ENCODE measurements at regions not wholly inside any gene's neighbourhood (a gene's known extent, or its start where the extent isn't known, plus 50 kb on each side); places are given as distances from the start of the nearest gene placed in this dataset.
A peak's percentile ranks its signal among the peaks of the same experiment; 100 is the strongest.

DNA sequence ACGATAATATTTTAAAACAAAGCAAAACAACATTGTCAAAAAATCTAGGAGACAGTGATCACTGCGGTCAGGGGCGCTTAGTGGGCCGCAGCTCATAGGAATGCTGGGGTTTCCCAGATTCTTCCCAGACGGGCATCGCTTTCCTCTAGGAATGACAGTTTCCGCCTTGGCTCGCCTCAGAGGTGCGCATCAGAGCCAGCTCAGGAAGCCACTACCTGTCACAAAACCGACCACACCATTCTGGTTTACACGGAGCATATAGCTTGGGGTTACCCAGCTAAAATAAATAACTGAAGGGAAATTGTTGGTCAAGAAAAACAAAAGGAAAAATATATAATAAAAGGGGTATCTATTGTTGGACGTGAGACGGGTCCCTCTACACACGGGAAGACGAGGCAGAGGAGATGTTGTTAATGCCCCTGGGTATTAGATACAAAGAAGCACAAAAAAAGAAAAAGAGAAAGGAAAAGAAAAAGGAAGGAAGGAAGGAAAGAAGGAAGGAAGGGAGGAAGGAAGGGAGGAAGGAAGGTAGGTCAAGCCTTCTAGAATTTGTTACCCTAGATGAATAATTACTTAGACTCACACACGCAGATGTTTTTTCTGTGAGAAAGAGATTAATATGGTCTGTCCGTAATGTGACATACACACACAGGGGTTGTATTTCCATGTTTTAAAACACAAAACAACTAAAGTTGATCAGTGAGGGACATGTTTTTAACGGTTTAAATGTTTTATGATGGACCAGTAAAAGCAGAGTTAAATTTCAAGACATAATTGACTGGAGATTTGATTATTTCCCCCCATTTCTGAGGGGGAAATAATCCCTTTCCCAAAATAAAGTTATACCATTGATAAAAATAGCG lies 292.4 kb upstream of the NFE2L3 start:
- no peak for DNase-seq (ENCODE audit: low read depth)

DNA sequence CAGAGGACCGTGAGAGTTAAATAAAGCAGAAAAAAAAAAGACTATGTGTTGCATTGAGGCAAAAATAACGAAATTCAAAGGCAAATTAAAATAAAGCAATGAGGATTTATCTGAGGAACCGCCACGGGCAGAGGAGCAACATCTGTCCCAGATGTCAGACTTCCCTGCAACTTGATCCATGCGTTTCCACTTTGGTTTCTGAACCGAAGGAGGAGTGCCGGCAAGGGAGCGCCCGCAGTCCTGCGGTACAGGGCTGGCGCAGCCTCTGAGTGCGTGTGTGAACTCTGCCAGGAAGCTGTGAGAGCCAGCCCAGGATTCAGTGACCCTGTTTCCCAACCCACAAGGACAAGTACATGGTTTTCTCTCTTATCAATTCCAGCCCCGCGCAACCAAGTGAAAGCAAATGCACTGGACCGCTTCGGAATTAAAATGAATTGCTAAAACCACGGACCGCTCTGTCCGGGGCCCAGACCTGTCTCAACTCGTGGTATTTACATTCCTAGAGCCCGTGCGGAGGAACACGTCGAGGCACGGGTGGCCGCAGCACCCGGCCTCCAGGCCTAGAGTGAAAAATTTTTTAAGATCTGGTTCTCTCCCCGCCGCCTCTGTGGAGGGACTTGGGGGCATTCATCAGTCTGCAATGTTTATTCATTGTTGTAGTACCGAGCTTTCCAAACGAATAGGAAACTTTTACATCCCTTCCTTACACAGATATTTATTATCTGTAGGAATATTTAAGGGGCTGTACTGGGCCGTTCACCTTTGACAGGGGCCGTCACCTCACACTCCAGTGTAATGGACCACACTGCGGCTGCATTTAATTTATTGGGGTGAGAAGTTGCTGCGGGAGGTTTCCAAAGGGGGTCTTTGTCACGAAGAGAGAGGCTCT lies 291.5 kb upstream of the NFE2L3 start:
- no peak for DNase-seq (ENCODE audit: low read depth)

DNA sequence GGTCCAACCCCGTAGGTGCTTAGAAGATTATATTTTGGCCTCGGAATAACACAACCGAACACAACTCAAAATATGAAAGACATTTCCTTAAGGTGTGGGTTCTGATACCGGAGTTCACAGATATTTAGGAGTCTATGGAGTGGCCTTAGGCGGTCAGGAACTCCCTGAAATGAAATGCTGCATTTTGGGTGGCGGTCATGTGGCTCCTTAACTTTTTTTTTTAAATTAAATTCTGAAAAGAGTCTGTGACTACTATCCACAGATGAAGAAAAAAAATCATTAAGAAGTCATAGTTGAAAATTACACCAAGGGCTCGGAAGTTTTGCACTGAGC lies 290.9 kb upstream of the NFE2L3 start:
- DNase-seq (ENCODE audit: low read depth), result no peak

DNA sequence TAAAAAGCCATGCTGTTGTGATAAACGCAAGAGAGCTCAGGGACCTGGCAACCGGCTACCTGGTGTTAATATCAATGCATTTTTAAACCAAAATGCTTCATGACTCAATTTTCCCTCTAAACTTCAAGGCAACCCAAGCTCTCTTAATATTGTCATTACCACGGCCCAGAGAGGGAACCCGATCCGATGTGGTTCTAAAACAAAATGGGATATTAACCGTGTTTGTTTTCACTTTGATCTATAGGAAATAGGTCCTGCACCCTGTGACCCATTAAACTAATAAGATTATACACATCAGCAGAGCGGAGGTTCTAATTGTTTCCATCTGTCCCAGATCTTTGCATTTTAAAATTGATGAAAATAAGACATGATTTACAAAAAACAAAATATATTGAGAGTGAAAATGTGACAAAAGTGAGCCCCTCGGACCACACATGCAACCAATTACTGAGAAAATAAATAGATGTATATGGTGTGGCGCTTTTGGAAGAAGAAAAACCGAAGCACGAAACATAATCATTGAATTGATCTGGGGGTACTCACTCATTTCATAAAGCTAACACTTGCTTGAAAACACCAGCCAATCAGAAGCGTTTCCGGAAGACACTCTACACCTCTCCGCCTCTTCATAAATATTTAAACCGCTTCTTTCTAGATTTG lies 290.3 kb upstream of the NFE2L3 start:
- no peak for DNase-seq (ENCODE audit: low read depth)

DNA sequence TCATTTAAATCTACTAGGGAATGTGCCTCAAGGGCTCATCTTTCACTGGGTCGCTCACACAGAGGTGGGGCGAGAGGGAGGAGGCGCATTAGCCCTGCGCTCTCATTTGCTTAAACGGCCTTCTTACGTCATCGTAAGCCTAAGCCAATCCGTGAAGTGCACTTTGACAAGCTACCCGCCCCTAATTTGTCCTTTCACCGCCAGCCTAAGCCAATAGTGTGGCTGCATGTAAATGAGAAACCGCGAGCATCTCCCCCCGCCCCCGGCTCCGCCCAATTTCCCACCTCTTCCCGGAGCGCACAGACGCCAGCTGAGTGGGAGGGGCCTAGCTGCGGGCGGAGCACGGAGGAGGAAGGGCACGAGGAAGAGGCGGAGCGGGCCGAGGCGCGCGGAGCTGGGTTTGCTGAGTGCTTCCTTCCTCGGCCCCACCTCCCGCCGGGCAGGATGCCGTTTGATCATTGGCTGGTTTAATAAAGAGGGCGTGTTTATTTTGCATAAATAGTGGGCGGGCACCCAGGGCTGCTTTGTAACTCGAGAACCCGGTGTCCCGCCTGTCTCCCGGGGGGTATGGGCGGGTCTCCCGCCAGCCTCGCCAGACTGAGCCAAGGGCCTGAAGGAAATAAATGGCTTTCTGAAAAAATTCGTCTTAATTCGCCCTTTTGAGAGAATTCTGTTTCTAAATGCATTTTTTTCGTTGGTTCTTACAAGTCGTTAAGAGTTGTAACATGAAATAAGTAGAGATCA lies 289.6 kb upstream of the NFE2L3 start:
- DNase-seq (ENCODE audit: low read depth), result peak; percentile 48

DNA sequence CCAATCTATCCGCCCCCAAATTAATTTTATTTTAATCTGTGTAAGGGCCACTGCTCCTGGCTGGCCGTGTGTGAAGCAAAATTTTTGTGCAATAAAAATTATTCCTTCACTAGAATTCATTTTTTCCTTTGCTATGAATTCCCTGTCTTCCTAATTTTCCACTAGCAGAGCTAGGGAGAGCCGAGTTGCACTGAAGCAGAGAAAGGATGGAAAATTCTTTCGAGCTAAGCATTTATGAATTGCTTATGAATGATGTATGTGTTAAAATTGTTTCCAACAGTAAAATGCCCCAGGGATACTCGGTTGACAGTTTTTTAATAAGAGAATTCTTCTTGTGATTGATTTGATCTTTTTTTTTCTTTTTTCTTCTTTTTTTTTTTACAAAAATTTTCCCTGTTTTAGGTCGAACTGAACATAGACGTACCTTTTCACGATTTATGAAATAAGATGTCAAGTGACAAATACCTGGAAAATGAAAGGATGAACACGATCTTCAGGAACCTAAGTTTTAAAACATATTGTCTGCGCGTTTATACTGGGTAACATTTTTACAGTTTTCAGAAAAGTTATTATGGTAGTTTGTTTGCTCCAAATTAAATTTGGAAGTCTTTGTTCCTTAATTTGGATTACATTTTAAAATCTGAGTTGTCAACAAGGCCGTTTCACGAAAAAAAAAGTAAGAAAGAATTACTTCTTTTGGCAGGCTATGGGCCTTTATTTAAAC lies 288.8 kb upstream of the NFE2L3 start:
- DNase-seq (ENCODE audit: low read depth), result no peak

DNA sequence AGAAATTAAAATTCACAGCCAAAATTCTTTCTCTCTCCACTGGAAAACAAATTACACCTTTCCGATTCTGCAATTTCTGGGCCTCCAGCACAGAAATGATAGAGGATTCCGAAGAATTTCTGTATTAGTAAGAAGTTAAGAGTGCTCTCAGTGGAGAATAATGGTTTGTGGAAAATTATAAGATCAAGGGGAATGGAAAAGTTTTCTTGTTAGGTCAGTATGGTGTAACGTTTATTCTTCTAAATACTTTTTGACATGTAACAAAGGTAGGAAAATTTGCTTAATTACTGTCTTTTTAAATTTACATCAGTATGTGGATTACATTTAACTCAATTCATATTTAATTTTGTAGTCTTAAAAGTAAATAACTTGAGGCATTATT lies 288.3 kb upstream of the NFE2L3 start:
- no peak for DNase-seq (ENCODE audit: low read depth)

DNA sequence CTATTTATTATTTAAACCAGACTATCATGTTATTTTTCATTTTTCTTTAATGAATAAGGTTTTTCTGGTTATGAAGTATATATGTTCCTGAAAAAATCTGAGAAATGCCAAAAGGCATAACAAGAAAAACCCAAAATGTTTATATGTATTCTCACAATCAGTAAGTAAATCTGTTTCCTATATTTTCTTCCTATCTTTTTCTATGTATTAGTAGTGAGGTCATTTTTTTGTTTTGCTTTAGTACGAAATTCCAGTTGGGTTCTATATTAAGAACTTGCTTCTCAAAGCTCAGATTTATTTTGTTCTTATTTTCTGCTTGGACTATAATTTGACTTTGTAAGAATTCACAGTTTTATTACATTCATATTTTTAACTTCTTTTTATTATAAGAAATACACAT lies 287.5 kb upstream of the NFE2L3 start:
- no peak for DNase-seq (ENCODE audit: low read depth)

DNA sequence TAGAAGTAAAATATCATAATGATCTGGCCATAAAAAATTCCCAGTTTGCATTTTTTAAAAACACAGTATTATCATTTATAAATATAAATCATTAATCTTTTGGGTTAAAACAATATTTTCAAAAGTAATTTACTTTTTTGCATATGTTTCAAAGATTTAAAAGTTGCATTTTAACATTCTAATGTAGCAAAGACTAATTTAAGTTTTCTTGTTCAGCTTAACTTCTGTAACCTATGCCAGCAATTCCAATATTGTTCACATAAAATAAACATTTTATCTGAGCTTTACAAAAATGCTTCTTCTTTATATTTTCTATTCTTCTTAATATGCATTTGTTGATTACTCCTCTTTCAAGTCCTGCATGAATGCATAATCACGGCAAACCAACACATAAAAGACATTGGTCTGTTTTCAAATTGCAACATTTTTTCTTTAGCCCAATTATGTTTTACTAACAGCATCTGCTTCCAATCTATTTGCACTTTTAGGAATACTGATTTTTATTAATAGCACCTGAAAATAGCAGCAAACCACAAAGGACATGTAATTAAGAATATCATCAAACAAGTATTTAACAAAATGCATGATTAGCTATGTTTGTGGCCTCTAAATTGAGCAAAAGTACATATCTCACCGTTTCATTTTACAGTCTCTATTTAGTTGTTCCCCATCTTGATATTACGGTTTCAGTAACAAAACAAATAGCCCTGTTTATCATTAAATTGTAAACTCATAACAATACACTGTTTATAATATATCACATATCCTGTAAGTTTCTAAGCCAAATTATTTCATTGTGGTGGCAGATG lies 286.9 kb upstream of the NFE2L3 start:
- no peak for DNase-seq (ENCODE audit: low read depth)

DNA sequence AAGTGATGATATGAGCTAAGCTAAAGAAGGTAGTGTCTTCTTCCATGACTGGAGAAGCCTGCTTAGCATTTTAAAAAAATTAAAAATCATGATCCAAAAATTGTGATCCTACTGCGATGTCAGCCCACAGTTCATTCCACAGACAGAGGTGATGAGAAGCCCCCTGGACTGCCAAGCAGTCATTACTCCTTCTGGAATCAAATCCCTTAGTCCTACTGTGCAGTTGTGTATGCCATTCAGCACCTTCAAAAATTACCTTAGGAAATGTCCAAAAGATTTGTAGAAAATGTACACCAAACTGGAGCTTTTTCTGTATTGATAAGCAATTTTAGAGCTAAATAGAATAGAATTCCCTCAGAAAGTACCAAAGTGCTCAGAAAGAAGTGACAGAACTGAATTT lies 283.5 kb upstream of the NFE2L3 start:
- DNase-seq (ENCODE audit: low read depth), result no peak

DNA sequence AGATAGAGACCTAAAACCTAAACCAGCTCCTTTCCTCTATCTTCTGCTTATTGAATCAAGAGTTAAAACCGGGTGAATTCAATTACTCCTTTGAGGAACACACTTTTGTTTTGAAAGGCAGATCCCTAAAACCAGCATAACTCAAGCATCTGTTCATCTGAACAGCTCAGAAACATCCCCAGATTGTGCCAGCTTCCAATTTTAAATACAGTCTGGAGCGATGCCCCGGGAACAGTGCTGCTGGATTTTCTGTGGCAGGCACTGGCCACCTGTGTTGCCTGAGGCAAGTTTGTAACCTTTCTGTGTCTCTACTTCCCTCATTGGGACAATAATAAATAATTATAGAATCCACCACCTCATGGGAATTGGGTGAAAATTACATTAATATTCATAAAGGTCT lies 281.4 kb upstream of the NFE2L3 start:
- DNase-seq (ENCODE audit: low read depth), result no peak

DNA sequence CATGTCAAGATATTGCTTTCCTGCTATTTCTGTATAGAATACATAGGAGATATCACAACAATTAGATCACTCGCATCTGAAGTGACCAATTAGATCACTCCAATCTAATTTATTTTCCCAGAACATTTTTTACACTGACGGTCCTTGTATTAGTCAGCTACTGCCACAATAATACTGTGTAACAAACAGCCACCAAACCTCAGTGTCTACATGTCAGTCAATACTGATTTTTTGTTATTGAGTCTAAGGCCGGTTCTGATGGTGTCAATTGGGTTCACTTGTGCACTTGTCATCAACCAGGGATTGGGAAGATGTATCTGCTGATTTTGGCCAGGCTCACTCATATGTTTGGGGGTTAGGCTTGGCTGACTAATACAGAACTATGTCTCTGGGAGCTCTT lies 275.9 kb upstream of the NFE2L3 start:
- no peak for DNase-seq (ENCODE audit: low read depth)

DNA sequence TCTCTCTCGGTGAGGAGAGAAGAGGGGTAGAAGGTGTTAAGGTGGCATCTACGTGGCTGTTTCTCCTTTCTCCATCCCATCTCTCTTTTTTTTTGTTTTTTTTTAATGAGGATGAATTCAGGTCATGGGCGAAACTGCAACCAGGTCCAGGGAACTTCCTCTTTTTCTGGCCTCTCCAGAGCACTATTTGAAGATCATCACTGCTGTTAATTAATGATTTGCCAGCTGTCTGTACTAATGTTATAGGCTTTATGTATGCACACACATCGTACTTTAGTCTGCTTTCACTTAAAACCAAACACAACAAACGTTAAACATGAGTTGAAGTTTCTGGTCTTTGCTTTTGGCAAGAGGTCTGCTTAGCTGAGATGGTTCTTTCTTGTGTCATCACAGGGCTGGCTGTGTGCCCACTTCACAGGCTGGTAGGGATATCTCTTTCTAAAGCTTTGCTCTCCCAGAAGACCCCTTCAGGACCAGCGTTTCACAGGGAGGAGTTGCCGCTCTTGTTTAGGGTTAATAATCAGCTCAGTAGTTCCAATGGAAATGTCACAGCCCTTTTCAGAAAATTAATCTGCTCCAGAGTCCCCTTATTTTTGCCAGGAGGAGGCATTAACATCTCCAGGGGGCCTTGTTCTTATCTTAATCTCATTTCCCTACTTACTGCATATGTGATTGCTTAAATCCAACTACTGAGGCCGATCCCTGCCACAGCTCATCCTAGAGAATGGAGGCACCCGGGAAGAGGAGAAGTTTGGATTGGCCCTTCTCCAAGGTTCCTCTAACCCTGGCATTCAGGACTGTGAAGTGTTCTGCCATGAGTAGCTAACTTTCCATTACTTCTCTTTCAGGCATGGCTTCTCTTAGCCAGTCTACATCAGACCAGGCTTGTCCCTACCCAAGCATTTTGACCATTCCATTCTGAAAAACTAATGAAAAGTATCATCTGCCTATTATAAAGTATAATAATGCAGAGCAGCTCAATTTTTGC lies 273.9 kb upstream of the NFE2L3 start:
- DNase-seq (ENCODE audit: low read depth), result no peak

DNA sequence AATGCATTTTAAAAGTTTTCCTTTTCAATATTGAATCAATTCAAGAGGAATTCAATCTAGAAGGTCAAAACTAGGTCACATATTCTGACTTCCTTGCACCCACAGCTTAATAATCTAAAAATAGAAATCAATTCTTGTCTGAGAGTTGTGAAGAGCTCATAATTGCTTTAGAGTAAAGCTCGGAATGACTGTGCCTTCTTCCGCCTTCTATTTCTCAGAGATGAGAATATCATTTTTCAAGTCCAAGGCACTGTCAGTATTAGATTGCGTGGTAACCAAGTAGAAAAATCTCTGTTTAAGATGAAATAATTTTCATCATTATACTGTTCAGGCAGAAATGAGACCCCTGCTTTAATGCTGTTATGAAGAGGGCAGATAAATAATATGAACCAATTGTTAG lies 272.2 kb upstream of the NFE2L3 start:
- no peak for DNase-seq (ENCODE audit: low read depth)

DNA sequence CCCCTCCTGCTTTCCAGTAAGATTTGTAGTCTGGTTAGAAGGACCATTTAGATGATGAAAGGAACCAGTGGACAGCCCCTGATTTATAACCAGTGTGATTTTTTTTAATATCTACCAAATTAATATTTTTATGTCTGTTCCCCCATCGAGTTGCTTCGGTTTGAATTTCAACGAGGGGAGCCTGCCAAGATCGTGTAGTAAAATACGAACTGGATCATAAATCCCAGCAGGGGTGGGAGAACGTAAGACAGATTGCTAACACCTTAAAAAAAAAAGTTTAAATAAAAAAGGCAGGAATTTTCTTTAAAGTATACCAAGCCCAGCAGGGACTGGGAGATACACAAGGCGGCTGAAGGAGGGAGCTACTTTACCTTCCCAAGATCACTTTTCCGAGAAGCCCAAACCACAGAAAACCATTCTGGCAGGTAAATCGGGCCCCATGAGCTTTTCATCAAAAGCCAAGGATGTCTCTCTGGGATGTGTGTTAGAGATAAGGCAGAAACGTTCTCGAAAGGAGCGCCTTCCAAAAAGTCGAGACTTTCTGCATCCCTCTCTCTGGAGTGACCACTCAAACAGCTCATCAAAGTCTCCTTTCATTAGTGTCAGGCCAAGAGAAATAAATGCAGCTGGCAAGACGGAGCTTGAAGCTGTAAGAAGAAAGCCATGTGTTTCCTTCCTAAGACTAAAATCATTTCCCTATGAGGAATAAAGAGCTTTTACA lies 270.5 kb upstream of the NFE2L3 start:
- DNase-seq (ENCODE audit: low read depth), result no peak

DNA sequence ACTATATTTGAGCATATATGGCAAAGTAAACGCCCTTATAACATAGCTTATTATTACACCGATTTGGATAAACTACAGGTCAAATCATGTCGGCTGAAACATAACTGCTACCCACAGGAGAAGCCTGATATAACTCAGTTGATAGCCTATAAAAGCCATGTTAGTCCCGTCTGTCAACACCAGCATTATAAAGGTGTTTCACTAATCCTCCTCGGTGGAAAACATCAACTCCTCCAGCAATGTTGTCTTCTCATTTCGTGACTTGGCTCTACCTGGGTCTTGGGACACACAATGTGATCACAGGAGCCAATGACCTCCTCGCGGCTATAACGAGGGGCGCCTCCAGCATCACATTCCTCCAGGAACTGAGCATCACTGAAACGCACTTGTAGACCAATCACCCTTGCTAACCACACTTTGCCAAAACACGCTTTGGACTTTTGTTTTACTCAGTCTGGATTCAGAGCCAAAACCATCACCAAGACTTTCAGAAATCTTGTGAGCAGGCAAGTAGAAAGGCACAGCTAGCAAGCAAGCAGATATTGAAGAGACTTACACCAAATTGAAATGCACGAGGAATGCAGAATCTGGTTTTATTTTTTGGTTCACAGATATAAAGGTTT lies 269.7 kb upstream of the NFE2L3 start:
- DNase-seq (ENCODE audit: low read depth), result no peak

DNA sequence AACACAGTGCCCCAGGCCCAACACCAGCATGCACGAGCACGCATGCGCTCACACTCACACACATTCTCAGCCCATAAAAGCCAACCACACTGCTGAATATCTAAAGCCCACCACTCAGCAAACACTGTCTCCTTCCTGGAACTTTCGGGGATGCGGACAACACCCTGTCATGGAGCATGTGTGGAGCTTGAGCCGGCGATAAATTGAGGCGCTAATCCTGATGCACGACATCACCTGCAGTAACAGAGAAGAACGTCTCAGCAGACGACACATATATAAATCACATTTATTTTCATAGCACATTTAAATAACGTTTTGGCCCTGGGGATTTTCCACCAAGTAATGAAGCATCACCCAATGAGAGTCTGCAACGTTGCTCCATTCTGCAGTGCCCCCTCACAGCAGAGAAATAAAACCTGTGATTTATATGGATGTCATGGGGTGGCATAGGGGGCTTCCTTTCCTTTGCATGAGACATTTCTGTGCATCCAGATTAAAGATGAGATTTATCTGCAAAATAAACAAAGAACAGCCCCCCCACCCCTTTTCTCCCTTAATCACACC lies 267.7 kb upstream of the NFE2L3 start:
- no peak for DNase-seq (ENCODE audit: low read depth)

DNA sequence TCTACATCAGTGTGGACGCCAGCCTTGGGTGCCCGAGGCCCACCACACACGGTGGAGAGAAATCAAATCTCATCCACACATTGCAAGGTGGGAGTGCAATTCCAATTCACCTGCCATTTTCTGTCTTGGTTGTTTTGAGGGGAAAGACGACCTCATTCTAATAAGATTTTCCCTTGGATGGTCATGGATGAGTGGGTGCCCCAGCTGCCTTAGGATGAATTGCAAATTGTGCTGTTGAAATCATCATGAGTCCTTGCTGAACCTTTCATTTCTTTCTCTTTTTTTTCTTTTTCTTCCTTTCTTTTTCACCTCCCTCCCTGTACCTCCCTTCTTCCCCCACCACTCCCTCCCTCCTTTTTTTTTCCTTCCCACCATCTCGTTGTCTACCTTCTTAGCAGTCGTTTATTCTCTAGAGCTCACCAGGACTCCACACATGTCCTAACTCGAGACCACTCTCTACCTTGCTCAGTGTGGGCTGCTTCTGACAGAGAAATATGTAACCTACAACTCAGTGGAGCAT lies 266.9 kb upstream of the NFE2L3 start:
- DNase-seq (ENCODE audit: low read depth), result no peak

Measured in activated T-helper 1 cell treated with Interleukin-2 at 50 U/mL for 16 hours (primary cell).